Astrocyte of the cerebellum (primary cell): ENCODE measurements at regions not wholly inside any gene's neighbourhood (a gene's known extent, or its start where the extent isn't known, plus 50 kb on each side); places are given as distances from the start of the nearest gene placed in this dataset.

Experiments
- DNase-seq: peaks from one replicate; pipeline ENCODE4 v3.0.0-alpha.2; 2011; ENCODE audit warnings: low read depth
- H3K4me3 ChIP-seq: 2 replicates; pipeline ENCODE4 v1.5.1; 2011; ENCODE audit warnings: mild to moderate bottlenecking, low read depth, low read length, moderate library complexity
- CTCF ChIP-seq: IDR thresholded peaks from 2 replicates; pipeline ENCODE4 v1.5.1; 2012; ENCODE audit warnings: low read length, low read depth, moderate library complexity, mild to moderate bottlenecking; ENCODE audit errors: missing control alignments
- in situ Hi-C: cut with HindIII; loops from 2 replicates; pipeline ENCODE4 v1.10.0; 2017; ENCODE audit warnings: low sequenced_read_pairs

- no peak overlapping the region for H3K4me3 ChIP-seq
- in situ Hi-C loops: loop anchor here (5.0 kb wide), 1 partner anchor 80 kb away; no protein-coding TSS in a partner anchor
- DNase-seq: no peak
- TF ChIP-seq CTCF: no peak
Observed at GRCh38 chr9:90022474-90022873, 417.7 kb downstream of the GADD45G start.

- H3K4me3 ChIP-seq: no peak overlapping the region
- TF ChIP-seq CTCF: no peak
- in situ Hi-C loops: loop anchor here (5.0 kb wide), 1 partner anchor 82 kb away; no protein-coding TSS in a partner anchor
- DNase-seq: no peak
Observed at GRCh38 chr9:90023861-90024260, 419.0 kb downstream of the GADD45G start.

- H3K4me3 ChIP-seq: no peak overlapping the region
- no peak for TF ChIP-seq CTCF
- in situ Hi-C loops: loop anchor here (5.0 kb wide), 1 partner anchor 82 kb away; no protein-coding TSS in a partner anchor
- DNase-seq: no peak
Observed at GRCh38 chr9:90024409-90024808, 419.6 kb downstream of the GADD45G start.

GRCh38 chr9:90024823-90025222, 420.0 kb downstream of the GADD45G start:
- no peak overlapping the region for H3K4me3 ChIP-seq
- no peak for DNase-seq
- no peak for TF ChIP-seq CTCF
- in situ Hi-C loops: loop anchor here (5.0 kb wide), 1 partner anchor 83 kb away; no protein-coding TSS in a partner anchor

- in situ Hi-C loops: no loop called here
- H3K4me3 ChIP-seq: no peak overlapping the region
- no peak for TF ChIP-seq CTCF
- DNase-seq: peak; percentile 12
Observed at GRCh38 chr9:90025816-90026215, 421.0 kb downstream of the GADD45G start.

GRCh38 chr9:90027296-90027790, 422.5 kb downstream of the GADD45G start:
- in situ Hi-C loops: no loop called here
- H3K4me3 ChIP-seq: no peak overlapping the region

More at GRCh38 chr9:90027296-90027790, 422.5 kb downstream of the GADD45G start:
- DNase-seq: no peak
- no peak for TF ChIP-seq CTCF
